H1 (cell line): ENCODE measurements at regions not wholly inside any gene's neighbourhood (a gene's known extent, or its start where the extent isn't known, plus 50 kb on each side); places are given as distances from the start of the nearest gene placed in this dataset.

Source experiments
- CTCF ChIA-PET: fragments of 300-600 bp; sonication (Branson Sonifier 250); formaldehyde crosslinking; loops from one replicate; lab custom pipeline; 2021; ENCODE audit not compliant: partially characterized antibody; lab: Charles Lee
- POLR2A ChIA-PET: fragments of 300-600 bp; sonication (Branson Sonifier 250); formaldehyde crosslinking; loops from one replicate; lab custom pipeline; 2021; ENCODE audit warnings: inconsistent platforms; ENCODE audit not compliant: partially characterized antibody; lab: Charles Lee
- DNase-seq, 2 experiments: peaks; one replicate each; pipeline versions ENCODE4 v3.0.0 to v3.0.0-alpha.2; 2010 to 2022; ENCODE audit warnings: low spot score in 2 of 2, low read depth in 1 of 2, mixed read lengths in 1 of 2
- FAIRE-seq: peaks from 2 replicates; lab custom pipeline; 2011; peaks lifted over from hg19 to GRCh38; lab: Jason Lieb, UNC
- H2AFZ ChIP-seq: 2 replicates; pipeline ENCODE4 v1.8.1; 2012; ENCODE audit warnings: low read length, inconsistent platforms
- H2AK5ac ChIP-seq: 2 replicates; pipeline ENCODE4 v1.6.1; 2013; ENCODE audit warnings: low read depth, low read length
- H2BK120ac ChIP-seq: replicated peaks from 2 replicates; pipeline ENCODE3; 2013; ENCODE audit warnings: low read depth, low read length, inconsistent platforms
- H2BK12ac ChIP-seq: 2 replicates; pipeline ENCODE4 v1.6.1; 2013; ENCODE audit warnings: low read depth, low read length
- H2BK15ac ChIP-seq: 2 replicates; pipeline ENCODE4 v1.6.1; 2013; ENCODE audit warnings: low read length
- H2BK20ac ChIP-seq: 2 replicates; pipeline ENCODE4 v1.6.1; 2013; ENCODE audit warnings: low read length
- H2BK5ac ChIP-seq: 2 replicates; pipeline ENCODE4 v1.6.1; 2013; ENCODE audit warnings: low read depth, low read length
- H3K14ac ChIP-seq: 2 replicates; pipeline ENCODE4 v1.6.1; 2013; ENCODE audit warnings: inconsistent platforms; ENCODE audit not compliant: insufficient read length
- H3K18ac ChIP-seq: 2 replicates; pipeline ENCODE4 v1.6.1; 2013; ENCODE audit warnings: low read length; ENCODE audit errors: extremely low read depth
- H3K23ac ChIP-seq: 2 replicates; pipeline ENCODE4 v1.6.1; 2013; ENCODE audit warnings: inconsistent platforms; ENCODE audit not compliant: insufficient read length
- H3K23me2 ChIP-seq: 2 replicates; pipeline ENCODE4 v1.6.1; 2013; ENCODE audit warnings: low read depth, low read length
- H3K27ac ChIP-seq: 2 replicates; pipeline ENCODE4 v1.6.1; 2011; ENCODE audit warnings: low read depth, low read length, inconsistent platforms
- H3K27me3 ChIP-seq, 4 experiments: replicated peaks in 1 of 4; 1 replicate in 1 of 4; 2 replicates in 3 of 4; pipeline versions ENCODE4 v1.6.1 to v1.8.1; 2011 to 2013; ENCODE audit warnings: low read length in 3 of 4, mild to moderate bottlenecking in 3 of 4, inconsistent platforms in 2 of 4, mixed read lengths in 2 of 4, moderate library complexity in 1 of 4; ENCODE audit not compliant: control insufficient read depth in 3 of 4, insufficient read depth in 3 of 4; ENCODE audit errors: extremely low read depth in 1 of 4
- H3K36me3 ChIP-seq, 4 experiments: 2 replicates each; pipeline versions ENCODE4 v1.6.1 to v1.8.1; 2011 to 2013; ENCODE audit warnings: mild to moderate bottlenecking in 4 of 4, low read length in 3 of 4, moderate library complexity in 2 of 4, control low read depth in 1 of 4, inconsistent platforms in 1 of 4; ENCODE audit not compliant: insufficient read depth in 4 of 4, control insufficient read depth in 2 of 4
- H3K4ac ChIP-seq: replicated peaks from 2 replicates; pipeline ENCODE3; 2013; ENCODE audit warnings: low read length, low read depth, mixed read lengths, inconsistent platforms; ENCODE audit not compliant: insufficient read length
- H3K4me1 ChIP-seq, 4 experiments: replicated peaks in 1 of 4; 1 replicate in 1 of 4; 2 replicates in 3 of 4; pipeline versions ENCODE4 v1.6.1 to v1.8.1; 2011 to 2013; ENCODE audit warnings: low read length in 3 of 4, inconsistent platforms in 2 of 4, mixed read lengths in 1 of 4; ENCODE audit not compliant: insufficient read depth in 4 of 4, control insufficient read depth in 3 of 4
- H3K4me2 ChIP-seq, 2 experiments: 2 replicates each; pipeline versions ENCODE4 v1.6.1 to v1.8.1; 2011 to 2013; ENCODE audit warnings: low read depth in 2 of 2, low read length in 2 of 2, control low read depth in 1 of 2, inconsistent platforms in 1 of 2, mild to moderate bottlenecking in 1 of 2; ENCODE audit not compliant: insufficient read depth in 1 of 2
- H3K4me3 ChIP-seq, 4 experiments: fragments of 200-600, 300-600 bp in 1 of 4; sonication (generic), shearing (Covaris generic), sonication (Bioruptor Twin) in 1 of 4; 2 replicates each; pipeline versions ENCODE4 v1.5.1 to v1.8.1; 2011 to 2016; ENCODE audit warnings: low read length in 4 of 4, low read depth in 3 of 4, control low read depth in 2 of 4, inconsistent platforms in 2 of 4, mild to moderate bottlenecking in 2 of 4, mixed read lengths in 1 of 4, moderate library complexity in 1 of 4; ENCODE audit not compliant: insufficient read depth in 2 of 4; ENCODE audit errors: extremely low read depth in 1 of 4
- H3K56ac ChIP-seq: replicated peaks from 2 replicates; pipeline ENCODE3; 2013; ENCODE audit warnings: low read depth, mild to moderate bottlenecking, mixed read lengths, low read length, inconsistent platforms; ENCODE audit not compliant: insufficient read length
- H3K79me1 ChIP-seq: 2 replicates; pipeline ENCODE4 v1.6.1; 2013; ENCODE audit warnings: low read depth, low read length, control low read depth
- H3K79me2 ChIP-seq, 2 experiments: 2 replicates each; pipeline versions ENCODE4 v1.6.1 to v1.8.1; 2012 to 2013; ENCODE audit warnings: low read length in 2 of 2, mild to moderate bottlenecking in 2 of 2, inconsistent platforms in 1 of 2; ENCODE audit not compliant: insufficient read depth in 2 of 2, control insufficient read depth in 1 of 2
- H3K9ac ChIP-seq, 4 experiments: replicated peaks in 1 of 4; 1 replicate in 1 of 4; 2 replicates in 3 of 4; pipeline versions ENCODE4 v1.6.1 to v1.8.1; 2011 to 2013; ENCODE audit warnings: low read depth in 3 of 4, low read length in 3 of 4, control low read depth in 2 of 4, mild to moderate bottlenecking in 2 of 4, moderate library complexity in 2 of 4, inconsistent platforms in 1 of 4; ENCODE audit errors: extremely low read depth in 1 of 4
- H3K9me3 ChIP-seq, 2 experiments: 2 replicates each; pipeline versions ENCODE4 v1.6.1 to v1.8.1; 2012 to 2013; ENCODE audit warnings: mild to moderate bottlenecking in 2 of 2, moderate library complexity in 2 of 2, control low read depth in 1 of 2, inconsistent platforms in 1 of 2, low read depth in 1 of 2, low read length in 1 of 2, mixed read lengths in 1 of 2; ENCODE audit not compliant: insufficient read depth in 2 of 2
- H4K20me1 ChIP-seq, 2 experiments: replicated peaks in 1 of 2; 2 replicates each; pipeline versions ENCODE3 to v1.8.1; 2011 to 2013; ENCODE audit warnings: inconsistent platforms in 2 of 2, low read length in 2 of 2, mild to moderate bottlenecking in 1 of 2; ENCODE audit not compliant: insufficient read depth in 2 of 2, control insufficient read depth in 1 of 2
- H4K5ac ChIP-seq: 2 replicates; pipeline ENCODE4 v1.6.1; 2013; ENCODE audit warnings: low read length, low read depth, mixed read lengths, inconsistent platforms; ENCODE audit not compliant: insufficient read length
- H4K8ac ChIP-seq: 2 replicates; pipeline ENCODE4 v1.8.0; 2013; ENCODE audit warnings: mild to moderate bottlenecking, moderate library complexity, low read length, inconsistent platforms; ENCODE audit not compliant: insufficient read depth; ENCODE audit errors: extremely low read depth
- H4K91ac ChIP-seq: replicated peaks from 2 replicates; pipeline ENCODE3; 2013; ENCODE audit warnings: low read length, mixed read lengths, inconsistent platforms; ENCODE audit not compliant: insufficient read length
- CHD1 ChIP-seq: IDR thresholded peaks from 2 replicates; pipeline ENCODE4 v1.6.1; 2012; ENCODE audit warnings: low read depth, low read length, improper control_type of control experiment
- CREB1 ChIP-seq: IDR thresholded peaks from 2 replicates; pipeline ENCODE4 v1.6.1; 2012; ENCODE audit warnings: inconsistent platforms
- WGBS, 2 experiments: shearing (Covaris generic) in 1 of 2; methylation state at CpG; one replicate each; pipeline versions ENCODE4 v1.1.6 to v1.1.7; 2013 to 2015; ENCODE audit warnings: low lambda C conversion rate in 2 of 2, mixed read lengths in 2 of 2, inconsistent platforms in 1 of 2, low coverage in 1 of 2, missing lambda C conversion rate in 1 of 2; ENCODE audit not compliant: insufficient replicate concordance in 2 of 2, insufficient coverage in 1 of 2, insufficient read length in 1 of 2; ENCODE audit errors: extremely low coverage in 1 of 2, missing lambda C conversion rate in 1 of 2; 5-methylcytosine and 5-hydroxymethylcytosine counted together
- TF ChIP-seq, protein P1 (sequence below): IDR thresholded peaks from 2 replicates; pipeline ENCODE4 v1.6.1; 2011; ENCODE audit warnings: low read length, improper control_type of control experiment

- H3K36me3 ChIP-seq = no peaks in the 10 kb centered on the region
- H3K4me1 ChIP-seq = peaks cover 0 to 4% (median 2%) of the 10 kb centered on the region in 4 experiments; a peak in 3 of 7 replicates
- no peak overlapping the region for H3K4me2 ChIP-seq
- no peak overlapping the region for H3K18ac ChIP-seq
- peaks cover 0 to 2% of the 10 kb centered on the region in 2 experiments for H4K20me1 ChIP-seq
- H2AK5ac ChIP-seq = no peak overlapping the region
- H3K9ac ChIP-seq = no peak overlapping the region
- H2BK15ac ChIP-seq = no peak overlapping the region
- DNase-seq = no peak
- no peak overlapping the region for H2AFZ ChIP-seq
- H3K79me2 ChIP-seq = no peaks in the 10 kb centered on the region
- no peaks in the 10 kb centered on the region for H3K79me1 ChIP-seq
- peak overlapping the region; percentile 54 for H2BK120ac ChIP-seq
- H4K8ac ChIP-seq = no peak overlapping the region
- no peak for FAIRE-seq
- H3K4ac ChIP-seq = no peak overlapping the region
- H4K91ac ChIP-seq = no peak overlapping the region
- no peak overlapping the region for H3K23ac ChIP-seq
- H3K56ac ChIP-seq = no peak overlapping the region
- POLR2A ChIA-PET = no interaction called here
- H2BK5ac ChIP-seq = no peak overlapping the region
- no peak overlapping the region for H3K27ac ChIP-seq
- no peak overlapping the region for H3K14ac ChIP-seq
- no peak overlapping the region for H2BK20ac ChIP-seq
- H3K23me2 ChIP-seq = no peaks in the 10 kb centered on the region
- WGBS, 2 experiments = 91% methylated on average over 4 of the region's 4 CpGs; no CpG with 5 or more reads in 1 of the 2 experiments
- H3K4me3 ChIP-seq = no peak overlapping the region
- H3K9me3 ChIP-seq = no peaks in the 10 kb centered on the region
- no peak overlapping the region for H2BK12ac ChIP-seq
- H4K5ac ChIP-seq = no peak overlapping the region
- CTCF ChIA-PET = interaction anchor here (0.8 kb wide), 1 partner anchor 31 kb away, joined by 3 read pairs; no protein-coding TSS in a partner anchor
- peaks cover 0 to 14% (median 0%) of the 10 kb centered on the region in 4 experiments; a peak in 5 of 7 replicates for H3K27me3 ChIP-seq
- TF ChIP-seq, protein P1, sequence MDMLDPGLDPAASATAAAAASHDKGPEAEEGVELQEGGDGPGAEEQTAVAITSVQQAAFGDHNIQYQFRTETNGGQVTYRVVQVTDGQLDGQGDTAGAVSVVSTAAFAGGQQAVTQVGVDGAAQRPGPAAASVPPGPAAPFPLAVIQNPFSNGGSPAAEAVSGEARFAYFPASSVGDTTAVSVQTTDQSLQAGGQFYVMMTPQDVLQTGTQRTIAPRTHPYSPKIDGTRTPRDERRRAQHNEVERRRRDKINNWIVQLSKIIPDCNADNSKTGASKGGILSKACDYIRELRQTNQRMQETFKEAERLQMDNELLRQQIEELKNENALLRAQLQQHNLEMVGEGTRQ = no peak
- TF ChIP-seq CREB1 (no peak), CHD1 (no peak)
Measured at GRCh38 chr18:73901566-73901965, 246.1 kb downstream of the FBXO15 start.
